ENCODE measurements at regions not wholly inside any gene's neighbourhood (a gene's known extent, or its start where the extent isn't known, plus 50 kb on each side); places are given as distances from the start of the nearest gene placed in this dataset.

GRCh38 chr1:29687166-29687565 is 450.8 kb downstream of the PTPRU start (continued):
- TF ChIP-seq ATF3 (IDR thresholded peaks at IDR 0.05; ENCODE audit: borderline replicate concordance, extremely low read depth, low read depth, low read length) (no peak), ZBTB11 (CRISPR knock-in tag; IDR thresholded peaks at IDR 0.05) (no peak), MAX (IDR thresholded peaks at IDR 0.05; ENCODE audit: low read depth, low read length) (no peak)

- RAD21 ChIA-PET (ENCODE audit: unreplicated experiment): no interaction called here
- Histone ChIP-seq H3K27ac (ENCODE audit: control insufficient read depth, insufficient read depth) (no peak overlapping the region), H3K27me3 (replicated peaks in 1 of 2; ENCODE audit: control insufficient read depth in 2 of 2, insufficient read depth in 2 of 2, low read length in 1 of 2) (no peaks in the 10 kb centered on the region), H3K36me3 (ENCODE audit: control insufficient read depth in 2 of 2, insufficient read depth in 2 of 2, low read length in 1 of 2) (no peaks in the 10 kb centered on the region), H3K9ac (ENCODE audit: control insufficient read depth, insufficient read depth, low read length) (no peak overlapping the region), H3K4me1 (ENCODE audit: control insufficient read depth, insufficient read depth, low read length) (peaks cover 19% of the 10 kb centered on the region), H3K4me2 (ENCODE audit: control insufficient read depth, insufficient read depth) (no peak overlapping the region), H2AFZ (ENCODE audit: control insufficient read depth, low read depth, low read length) (no peak overlapping the region), H3K79me2 (ENCODE audit: control insufficient read depth, insufficient read depth, low read length) (no peaks in the 10 kb centered on the region), H4K20me1 (ENCODE audit: control insufficient read depth, insufficient read depth) (no peaks in the 10 kb centered on the region), H3K9me3 (replicated peaks; ENCODE audit: control insufficient read depth, insufficient read depth, low read length) (no peaks in the 10 kb centered on the region), H3K4me3 (no peak overlapping the region)
- BruUV-seq (replicated peaks): no TSS peak
- CTCF ChIA-PET: interaction anchor here (1.2 kb wide), 1 partner anchor 13 kb away, joined by 3 read pairs; no protein-coding TSS in a partner anchor
- WGBS (ENCODE audit: insufficient coverage, insufficient replicate concordance, low lambda C conversion rate, missing lambda C conversion rate): 9% methylated on average over 22 of the region's 22 CpGs
- in situ Hi-C loops (cut with MboI): no loop called here
- POLR2A ChIA-PET: no interaction called here
- FAIRE-seq: no peak
- SMC1A ChIA-PET (ENCODE audit: uncharacterized antibody, unreplicated experiment): no interaction called here
- no peak for DNase-seq (ENCODE audit: low read depth, low spot score)
- no peak for ATAC-seq
- intact Hi-C loops (cut with micrococcal nuclease; ENCODE audit: unreplicated experiment): no loop called here
- TF ChIP-seq ZBTB40 (IDR thresholded peaks at IDR 0.05; ENCODE audit: borderline replicate concordance) (no peak), TBL1XR1 (IDR thresholded peaks at IDR 0.05; ENCODE audit: low read depth, low read length) (no peak), IRF5 (IDR thresholded peaks at IDR 0.05; ENCODE audit: borderline replicate concordance) (no peak), GATAD2B (conservative IDR thresholded peaks at IDR 0.05; ENCODE audit: low read depth) (no peak), CREM (IDR thresholded peaks at IDR 0.05; ENCODE audit: low read depth) (no peak), TCF12 (IDR thresholded peaks at IDR 0.05; ENCODE audit: low read depth, low read length) (no peak)
Measured at GRCh38 chr1:29686012-29686930, 449.9 kb downstream of the PTPRU start.
